ENCODE measurements at regions not wholly inside any gene's neighbourhood (a gene's known extent, or its start where the extent isn't known, plus 50 kb on each side); places are given as distances from the start of the nearest gene placed in this dataset.

- ATAC-seq, result no peak
These were observed 64.9 kb upstream of the PTGFRN start for GRCh38 chr1:116844775-116845174.

GRCh38 chr1:116847190-116847589 is 62.5 kb upstream of the PTGFRN start:
- ATAC-seq, result no peak
- no peak for TF ChIP-seq OSR1 (CRISPR knock-in tag; IDR thresholded peaks at IDR 0.05)
- TF ChIP-seq ZNF565 (CRISPR knock-in tag; conservative IDR thresholded peaks at IDR 0.05; ENCODE audit: low read depth), result no peak
- TF ChIP-seq ISL1 (CRISPR knock-in tag; IDR thresholded peaks at IDR 0.05), result no peak
- no peak for TF ChIP-seq ZNF70 (CRISPR knock-in tag; IDR thresholded peaks at IDR 0.05)
- TF ChIP-seq ZFP3 (CRISPR knock-in tag; IDR thresholded peaks at IDR 0.05), result no peak
- TF ChIP-seq ZNF8 (CRISPR knock-in tag; IDR thresholded peaks at IDR 0.05), result no peak
- no peak for TF ChIP-seq CSRNP3 (CRISPR knock-in tag; IDR thresholded peaks at IDR 0.05)
- TF ChIP-seq CREB5 (CRISPR knock-in tag; IDR thresholded peaks at IDR 0.05; ENCODE audit: low read depth), result no peak
- no peak for TF ChIP-seq PATZ1 (CRISPR knock-in tag; IDR thresholded peaks at IDR 0.05; ENCODE audit: borderline replicate concordance)
- TF ChIP-seq TOX (CRISPR knock-in tag; IDR thresholded peaks at IDR 0.05; ENCODE audit: borderline replicate concordance), result no peak
- TF ChIP-seq SNAI2 (CRISPR knock-in tag; IDR thresholded peaks at IDR 0.05), result no peak
- TF ChIP-seq CSDC2 (CRISPR knock-in tag; IDR thresholded peaks at IDR 0.05), result no peak
- TF ChIP-seq TSHZ2 (CRISPR knock-in tag; IDR thresholded peaks at IDR 0.05), result no peak
- TF ChIP-seq GLIS3 (CRISPR knock-in tag; IDR thresholded peaks at IDR 0.05), result no peak
- TF ChIP-seq POU6F1 (CRISPR knock-in tag; IDR thresholded peaks at IDR 0.05; ENCODE audit: borderline replicate concordance, low read depth), result no peak
- TF ChIP-seq RARB (CRISPR knock-in tag; IDR thresholded peaks at IDR 0.05), result no peak

More at GRCh38 chr1:116844775-116845174, 64.9 kb upstream of the PTGFRN start:
- TF ChIP-seq TCF4 (CRISPR knock-in tag; IDR thresholded peaks at IDR 0.05; ENCODE audit: borderline replicate concordance), result no peak
- TF ChIP-seq ESRRG (CRISPR knock-in tag; IDR thresholded peaks at IDR 0.05), result no peak
- TF ChIP-seq RARB (CRISPR knock-in tag; IDR thresholded peaks at IDR 0.05), result no peak
- no peak for TF ChIP-seq OSR1 (CRISPR knock-in tag; IDR thresholded peaks at IDR 0.05)
- TF ChIP-seq ZNF565 (CRISPR knock-in tag; conservative IDR thresholded peaks at IDR 0.05; ENCODE audit: low read depth), result no peak
- TF ChIP-seq ZC3H10 (CRISPR knock-in tag; IDR thresholded peaks at IDR 0.05), result no peak

GRCh38 chr1:116847688-116848531 is 61.8 kb upstream of the PTGFRN start:
- no peak for ATAC-seq
- TF ChIP-seq ISL1 (CRISPR knock-in tag; IDR thresholded peaks at IDR 0.05) (no peak), ARNTL (CRISPR knock-in tag; IDR thresholded peaks at IDR 0.05; ENCODE audit: borderline replicate concordance, low read depth) (no peak), BACH2 (CRISPR knock-in tag; IDR thresholded peaks at IDR 0.05; ENCODE audit: borderline replicate concordance) (no peak), ZNF70 (CRISPR knock-in tag; IDR thresholded peaks at IDR 0.05) (no peak), ESRRG (CRISPR knock-in tag; IDR thresholded peaks at IDR 0.05) (no peak), ZFP30 (CRISPR knock-in tag; IDR thresholded peaks at IDR 0.05) (no peak), PATZ1 (CRISPR knock-in tag; IDR thresholded peaks at IDR 0.05; ENCODE audit: borderline replicate concordance) (no peak), GLIS3 (CRISPR knock-in tag; IDR thresholded peaks at IDR 0.05) (no peak), RARB (CRISPR knock-in tag; IDR thresholded peaks at IDR 0.05) (no peak), TSHZ2 (CRISPR knock-in tag; IDR thresholded peaks at IDR 0.05) (no peak)
